ENCODE measurements at regions not wholly inside any gene's neighbourhood (a gene's known extent, or its start where the extent isn't known, plus 50 kb on each side); places are given as distances from the start of the nearest gene placed in this dataset.
"Not testable (repeated sequence)": the region's sequence is repeated elsewhere in the genome, so short reads cannot be mapped to it uniquely, and the experiment has no call there.

- Mint-ChIP-seq H3K4me1 (no peaks in the 10 kb centered on the region), H3K4me3 (no peak overlapping the region), H3K27me3 (peaks cover under 1% of the 10 kb centered on the region), H3K36me3 (ENCODE audit: low read depth) (no peaks in the 10 kb centered on the region), H3K27ac (no peak overlapping the region), H3K9me3 (no peaks in the 10 kb centered on the region)
- no peak for ATAC-seq (replicated peaks)
Measured at GRCh38 chr16:85200471-85201278, 88.4 kb upstream of the CIBAR2 start.

- Mint-ChIP-seq H3K9me3 (no peaks in the 10 kb centered on the region), H3K27me3 (peaks cover 3% of the 10 kb centered on the region), H3K4me1 (no peaks in the 10 kb centered on the region), H3K27ac (no peak overlapping the region), H3K36me3 (ENCODE audit: low read depth) (no peaks in the 10 kb centered on the region), H3K4me3 (no peak overlapping the region)
- ATAC-seq (replicated peaks): no peak
Measured at GRCh38 chr16:85201574-85201973, 89.3 kb upstream of the CIBAR2 start.

- ATAC-seq (replicated peaks): no peak
- Mint-ChIP-seq H3K27me3 (peaks cover 3% of the 10 kb centered on the region), H3K4me1 (no peaks in the 10 kb centered on the region), H3K9me3 (no peaks in the 10 kb centered on the region), H3K27ac (no peak overlapping the region), H3K36me3 (ENCODE audit: low read depth) (no peaks in the 10 kb centered on the region), H3K4me3 (no peak overlapping the region)
Measured at GRCh38 chr16:85202051-85202601, 89.9 kb upstream of the CIBAR2 start.

- no peaks in the 10 kb centered on the region for H3K36me3 Mint-ChIP-seq (ENCODE audit: low read depth)
- H3K27ac Mint-ChIP-seq: no peak overlapping the region
- peaks cover 3% of the 10 kb centered on the region for H3K27me3 Mint-ChIP-seq
- no peak for ATAC-seq (replicated peaks)
- no peaks in the 10 kb centered on the region for H3K9me3 Mint-ChIP-seq
- H3K4me1 Mint-ChIP-seq: no peaks in the 10 kb centered on the region
- no peak overlapping the region for H3K4me3 Mint-ChIP-seq
Measured at GRCh38 chr16:85202631-85203461, 90.6 kb upstream of the CIBAR2 start.

GRCh38 chr16:85203462-85203813 lies 91.2 kb upstream of the CIBAR2 start:
- H3K4me1 Mint-ChIP-seq: no peaks in the 10 kb centered on the region
- H3K9me3 Mint-ChIP-seq: no peaks in the 10 kb centered on the region
- H3K27ac Mint-ChIP-seq: no peak overlapping the region
- no peak overlapping the region for H3K4me3 Mint-ChIP-seq
- ATAC-seq (replicated peaks): no peak
- no peaks in the 10 kb centered on the region for H3K36me3 Mint-ChIP-seq (ENCODE audit: low read depth)
- peaks cover 3% of the 10 kb centered on the region for H3K27me3 Mint-ChIP-seq

- no peaks in the 10 kb centered on the region for H3K36me3 Mint-ChIP-seq (ENCODE audit: low read depth)
- H3K27me3 Mint-ChIP-seq: peaks cover 3% of the 10 kb centered on the region
- ATAC-seq (replicated peaks): no peak
- no peaks in the 10 kb centered on the region for H3K9me3 Mint-ChIP-seq
- no peak overlapping the region for H3K4me3 Mint-ChIP-seq
- no peak overlapping the region for H3K27ac Mint-ChIP-seq
- H3K4me1 Mint-ChIP-seq: no peaks in the 10 kb centered on the region
Measured at GRCh38 chr16:85204242-85205010, 92.2 kb upstream of the CIBAR2 start.

GRCh38 chr16:85205257-85205656 lies 93.0 kb upstream of the CIBAR2 start:
- not testable (repeated sequence) for H3K4me1 Mint-ChIP-seq; H3K36me3 Mint-ChIP-seq (ENCODE audit: low read depth); H3K4me3 Mint-ChIP-seq; H3K27ac Mint-ChIP-seq; H3K27me3 Mint-ChIP-seq; ATAC-seq (replicated peaks); H3K9me3 Mint-ChIP-seq

- ATAC-seq (replicated peaks): no peak
- peak overlapping the region; percentile 41 for H3K27ac Mint-ChIP-seq
- H3K36me3 Mint-ChIP-seq (ENCODE audit: low read depth): no peaks in the 10 kb centered on the region
Measured at GRCh38 chr16:85205747-85206471, 93.6 kb upstream of the CIBAR2 start.

GRCh38 chr16:85206472-85207356 lies 94.4 kb upstream of the CIBAR2 start:
- ATAC-seq (replicated peaks): no peak

More at GRCh38 chr16:85205747-85206471, 93.6 kb upstream of the CIBAR2 start:
- H3K27me3 Mint-ChIP-seq: peaks cover 3% of the 10 kb centered on the region
- no peaks in the 10 kb centered on the region for H3K9me3 Mint-ChIP-seq
- H3K4me1 Mint-ChIP-seq: no peaks in the 10 kb centered on the region
- H3K4me3 Mint-ChIP-seq: no peak overlapping the region

GRCh38 chr16:85207357-85207921 lies 95.2 kb upstream of the CIBAR2 start:
- Mint-ChIP-seq H3K27me3 (peaks cover 3% of the 10 kb centered on the region), H3K27ac (no peak overlapping the region), H3K9me3 (no peaks in the 10 kb centered on the region), H3K4me3 (no peak overlapping the region), H3K36me3 (ENCODE audit: low read depth) (no peaks in the 10 kb centered on the region), H3K4me1 (no peaks in the 10 kb centered on the region)
- ATAC-seq (replicated peaks): no peak

More at GRCh38 chr16:85206472-85207356, 94.4 kb upstream of the CIBAR2 start:
- no peaks in the 10 kb centered on the region for H3K9me3 Mint-ChIP-seq
- H3K36me3 Mint-ChIP-seq (ENCODE audit: low read depth): no peaks in the 10 kb centered on the region
- no peak overlapping the region for H3K27ac Mint-ChIP-seq
- peaks cover 3% of the 10 kb centered on the region for H3K27me3 Mint-ChIP-seq
- H3K4me1 Mint-ChIP-seq: no peaks in the 10 kb centered on the region
- no peak overlapping the region for H3K4me3 Mint-ChIP-seq

GRCh38 chr16:85208181-85208580 lies 95.9 kb upstream of the CIBAR2 start:
- H3K9me3 Mint-ChIP-seq: no peaks in the 10 kb centered on the region
- H3K4me1 Mint-ChIP-seq: no peaks in the 10 kb centered on the region
- no peak for ATAC-seq (replicated peaks)
- no peaks in the 10 kb centered on the region for H3K36me3 Mint-ChIP-seq (ENCODE audit: low read depth)
- peaks cover 3% of the 10 kb centered on the region for H3K27me3 Mint-ChIP-seq
- no peak overlapping the region for H3K4me3 Mint-ChIP-seq
- H3K27ac Mint-ChIP-seq: no peak overlapping the region

- H3K4me3 Mint-ChIP-seq: no peak overlapping the region
- no peak for ATAC-seq (replicated peaks)
Measured at GRCh38 chr16:85208643-85209520, 96.6 kb upstream of the CIBAR2 start.

More at GRCh38 chr16:85208643-85209520, 96.6 kb upstream of the CIBAR2 start:
- H3K27me3 Mint-ChIP-seq: peaks cover 6% of the 10 kb centered on the region
- no peak overlapping the region for H3K27ac Mint-ChIP-seq
- H3K4me1 Mint-ChIP-seq: no peaks in the 10 kb centered on the region
- H3K9me3 Mint-ChIP-seq: no peaks in the 10 kb centered on the region
- H3K36me3 Mint-ChIP-seq (ENCODE audit: low read depth): no peaks in the 10 kb centered on the region
